Karpas-422 (cell line): ENCODE measurements at regions not wholly inside any gene's neighbourhood (a gene's known extent, or its start where the extent isn't known, plus 50 kb on each side); places are given as distances from the start of the nearest gene placed in this dataset.

ENCODE experiments used
- DNase-seq: peaks from one replicate; pipeline ENCODE4 v3.0.0-alpha.2; 2015
- H2AFZ ChIP-seq: fragments of 200-600 bp; sonication (generic); 2 replicates; pipeline ENCODE4 v1.6.1; 2014; ENCODE audit warnings: antibody characterized with exemption, low read length, mixed read lengths
- H3K27ac ChIP-seq: fragments of 200-600 bp; sonication (generic); 2 replicates; pipeline ENCODE4 v1.5.1; 2014; ENCODE audit warnings: mild to moderate bottlenecking, low read length, moderate library complexity
- H3K27me3 ChIP-seq: fragments of 200-600 bp; sonication (generic); 2 replicates; pipeline ENCODE4 v1.6.1; 2014; ENCODE audit warnings: low read length, mixed read lengths
- H3K36me3 ChIP-seq: fragments of 200-600 bp; sonication (generic); 2 replicates; pipeline ENCODE4 v1.6.1; 2014; ENCODE audit warnings: low read length, mixed read lengths; ENCODE audit not compliant: insufficient read depth
- H3K4me1 ChIP-seq: fragments of 200-600 bp; sonication (generic); 2 replicates; pipeline ENCODE4 v1.6.1; 2014; ENCODE audit warnings: mild to moderate bottlenecking, low read length, mixed read lengths
- H3K4me2 ChIP-seq: fragments of 200-600 bp; sonication (generic); 2 replicates; pipeline ENCODE4 v1.6.1; 2014; ENCODE audit warnings: low read length, low read depth, mild to moderate bottlenecking; ENCODE audit not compliant: poor library complexity, severe bottlenecking
- H3K4me3 ChIP-seq: fragments of 200-600 bp; sonication (generic); 2 replicates; pipeline ENCODE4 v1.5.1; 2014; ENCODE audit warnings: mild to moderate bottlenecking, antibody characterized with exemption, low read length, mixed read lengths
- H3K79me2 ChIP-seq: fragments of 200-600 bp; sonication (generic); 2 replicates; pipeline ENCODE4 v1.6.1; 2014; ENCODE audit warnings: mild to moderate bottlenecking, low read length, mixed read lengths
- H3K9ac ChIP-seq: fragments of 200-600 bp; sonication (generic); 2 replicates; pipeline ENCODE4 v1.6.0; 2014; ENCODE audit warnings: low read length
- H3K9me2 ChIP-seq: fragments of 200-600 bp; sonication (generic), shearing (Covaris generic); replicated peaks from 2 replicates; pipeline ENCODE4 v1.6.0; 2014; ENCODE audit warnings: mild to moderate bottlenecking, low read length, moderate library complexity; ENCODE audit not compliant: insufficient read depth
- H3K9me3 ChIP-seq: fragments of 300-700, 200-600 bp; sonication (generic); 2 replicates; pipeline ENCODE4 v1.6.1; 2014; ENCODE audit warnings: low read length, mixed read lengths
- H4K20me1 ChIP-seq: fragments of 200-600 bp; sonication (generic); 2 replicates; pipeline ENCODE4 v1.6.1; 2014; ENCODE audit warnings: mild to moderate bottlenecking, antibody characterized with exemption, low read length, low read depth; ENCODE audit not compliant: insufficient read depth

GRCh38 chr7:131174855-131175254, 152.8 kb upstream of the MKLN1 start:
- no peaks in the 10 kb centered on the region for H3K27me3 ChIP-seq
- no peak overlapping the region for H3K9ac ChIP-seq
- no peaks in the 10 kb centered on the region for H3K9me2 ChIP-seq
- no peaks in the 10 kb centered on the region for H4K20me1 ChIP-seq
- H3K27ac ChIP-seq: no peak overlapping the region
- H2AFZ ChIP-seq: no peak overlapping the region
- no peaks in the 10 kb centered on the region for H3K79me2 ChIP-seq
- H3K4me1 ChIP-seq: no peaks in the 10 kb centered on the region
- no peak overlapping the region for H3K4me3 ChIP-seq
- H3K36me3 ChIP-seq: no peaks in the 10 kb centered on the region
- DNase-seq: no peak
- no peak overlapping the region for H3K4me2 ChIP-seq
- H3K9me3 ChIP-seq: no peaks in the 10 kb centered on the region

DNA sequence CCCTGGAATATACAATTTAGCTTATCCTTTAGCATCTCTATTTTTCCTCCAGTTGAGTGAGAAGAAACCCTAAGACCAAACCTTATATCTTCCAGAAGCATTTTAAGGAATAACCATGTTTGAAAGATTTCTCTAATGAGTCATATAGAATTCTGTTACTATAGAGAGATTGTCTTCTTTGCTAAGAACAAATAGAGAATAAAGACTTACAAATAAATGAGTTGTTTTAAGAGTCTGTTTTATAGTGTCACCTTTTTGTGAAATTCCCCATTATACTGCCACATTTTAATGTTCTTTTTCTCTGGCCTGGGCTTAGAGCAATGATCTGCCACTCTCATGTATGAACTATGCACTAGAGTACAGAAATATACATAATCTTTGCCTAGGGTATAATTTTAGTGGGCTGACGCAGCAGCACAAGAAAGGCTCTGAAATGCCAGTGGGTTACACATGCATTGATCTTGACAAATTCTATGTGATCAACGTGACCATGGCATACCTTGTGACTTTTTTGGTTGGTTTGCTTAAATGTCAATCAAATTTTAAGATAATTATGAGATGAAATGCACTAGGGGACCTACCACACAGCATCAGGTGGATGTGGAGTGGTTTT, 145.1 kb upstream of the MKLN1 start:
- Histone ChIP-seq H3K9me2 (no peaks in the 10 kb centered on the region), H4K20me1 (no peaks in the 10 kb centered on the region), H3K9me3 (no peaks in the 10 kb centered on the region), H3K9ac (no peak overlapping the region), H2AFZ (no peak overlapping the region), H3K27ac (no peak overlapping the region), H3K27me3 (no peaks in the 10 kb centered on the region), H3K4me1 (peaks cover 7% of the 10 kb centered on the region), H3K79me2 (no peaks in the 10 kb centered on the region), H3K4me3 (no peak overlapping the region), H3K4me2 (no peak overlapping the region), H3K36me3 (no peaks in the 10 kb centered on the region)
- no peak for DNase-seq

DNA sequence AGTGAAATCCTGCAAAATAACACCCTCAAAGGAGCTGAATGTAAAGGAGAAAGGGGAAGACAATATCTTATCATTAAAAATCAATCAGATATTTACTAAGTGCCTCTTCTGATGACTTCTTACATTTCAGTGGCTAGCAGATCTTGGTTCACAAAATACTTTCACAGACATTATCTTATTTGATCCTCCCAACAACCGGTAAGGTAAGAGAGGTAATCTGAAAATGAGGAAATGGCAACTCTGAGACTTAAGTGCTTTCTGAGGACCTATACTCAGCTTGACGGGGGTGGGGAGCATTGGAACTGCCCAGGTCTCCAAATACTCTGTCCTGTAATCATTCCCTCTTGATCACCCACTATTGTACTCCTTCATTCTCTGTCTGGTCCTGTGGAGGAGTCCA, 144.6 kb upstream of the MKLN1 start:
- Histone ChIP-seq H2AFZ (no peak overlapping the region), H3K27ac (no peak overlapping the region), H3K27me3 (no peaks in the 10 kb centered on the region), H3K4me2 (no peak overlapping the region), H3K9ac (no peak overlapping the region), H4K20me1 (no peaks in the 10 kb centered on the region), H3K9me2 (no peaks in the 10 kb centered on the region), H3K36me3 (no peaks in the 10 kb centered on the region), H3K9me3 (no peaks in the 10 kb centered on the region), H3K79me2 (no peaks in the 10 kb centered on the region), H3K4me3 (no peak overlapping the region), H3K4me1 (peaks cover 7% of the 10 kb centered on the region)
- DNase-seq: no peak

DNA sequence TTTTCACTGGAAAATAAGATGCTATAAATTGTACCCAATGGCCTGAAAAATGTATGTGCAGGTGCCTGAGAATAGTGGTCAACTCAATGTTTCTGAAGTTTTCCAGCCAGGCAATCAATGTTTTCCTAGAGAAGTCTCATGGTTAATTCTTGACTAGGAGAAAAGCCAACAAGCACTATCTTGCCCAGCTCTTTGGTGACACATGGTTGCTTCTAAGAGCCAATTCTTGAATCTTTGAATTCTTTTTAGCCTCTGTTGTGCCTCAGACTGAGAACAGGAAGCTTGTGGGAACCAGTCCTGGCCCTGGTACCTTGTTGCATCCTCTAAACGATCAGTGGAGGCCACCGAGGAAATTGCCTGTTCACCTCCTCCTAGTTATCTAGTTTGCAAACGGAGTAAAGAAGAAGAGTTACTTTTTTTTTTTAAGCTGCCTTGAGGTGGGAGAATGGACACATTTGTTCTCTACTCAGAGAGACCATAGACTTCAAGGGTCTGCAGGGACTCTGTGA, 144.0 kb upstream of the MKLN1 start:
- Histone ChIP-seq H3K4me3 (no peak overlapping the region), H3K27ac (no peak overlapping the region), H3K79me2 (no peaks in the 10 kb centered on the region), H3K4me1 (peaks cover 7% of the 10 kb centered on the region), H3K4me2 (no peak overlapping the region), H2AFZ (no peak overlapping the region), H3K9me3 (no peaks in the 10 kb centered on the region), H3K27me3 (no peaks in the 10 kb centered on the region), H3K9me2 (no peaks in the 10 kb centered on the region), H3K9ac (no peak overlapping the region), H4K20me1 (no peaks in the 10 kb centered on the region), H3K36me3 (no peaks in the 10 kb centered on the region)
- no peak for DNase-seq

DNA sequence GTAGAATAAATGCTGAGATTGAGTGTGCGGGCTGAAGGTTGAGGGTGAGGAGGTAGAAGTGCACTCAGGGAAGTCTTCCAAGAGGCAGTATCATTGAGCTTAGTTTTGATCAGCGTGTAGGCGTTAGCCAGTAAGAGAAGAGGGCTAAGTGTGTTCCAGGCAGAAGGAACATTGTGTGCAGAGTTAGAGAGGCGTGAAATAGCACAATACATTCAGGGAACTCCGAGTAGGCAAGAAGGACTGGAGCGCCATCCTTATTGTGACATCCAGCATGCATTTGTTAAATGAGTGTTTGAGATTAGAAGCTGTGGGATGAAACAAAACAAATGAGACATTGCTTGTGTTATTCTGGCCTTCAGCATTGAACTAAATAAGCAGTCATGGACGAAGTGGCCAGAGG, 140.9 kb upstream of the MKLN1 start:
- peaks cover 7% of the 10 kb centered on the region for H3K4me1 ChIP-seq
- H3K4me3 ChIP-seq: no peak overlapping the region
- no peak overlapping the region for H3K27ac ChIP-seq
- no peak overlapping the region for H3K9ac ChIP-seq
- no peak overlapping the region for H3K4me2 ChIP-seq
- no peaks in the 10 kb centered on the region for H3K9me2 ChIP-seq
- H3K9me3 ChIP-seq: no peaks in the 10 kb centered on the region
- DNase-seq: no peak
- H2AFZ ChIP-seq: no peak overlapping the region
- no peaks in the 10 kb centered on the region for H3K36me3 ChIP-seq
- H3K27me3 ChIP-seq: no peaks in the 10 kb centered on the region
- no peaks in the 10 kb centered on the region for H4K20me1 ChIP-seq
- no peaks in the 10 kb centered on the region for H3K79me2 ChIP-seq

GRCh38 chr7:131188367-131189339, 139.0 kb upstream of the MKLN1 start:
- Histone ChIP-seq H3K36me3 (no peaks in the 10 kb centered on the region), H3K4me1 (no peaks in the 10 kb centered on the region), H2AFZ (no peak overlapping the region), H3K79me2 (no peaks in the 10 kb centered on the region), H3K9me2 (no peaks in the 10 kb centered on the region), H3K27ac (no peak overlapping the region), H4K20me1 (no peaks in the 10 kb centered on the region), H3K9ac (no peak overlapping the region), H3K4me3 (no peak overlapping the region), H3K9me3 (no peaks in the 10 kb centered on the region), H3K4me2 (no peak overlapping the region), H3K27me3 (no peaks in the 10 kb centered on the region)
- DNase-seq: no peak

GRCh38 chr7:131189488-131189887, 138.2 kb upstream of the MKLN1 start:
- H3K36me3 ChIP-seq: no peaks in the 10 kb centered on the region
- H4K20me1 ChIP-seq: no peaks in the 10 kb centered on the region
- no peak overlapping the region for H2AFZ ChIP-seq
- no peaks in the 10 kb centered on the region for H3K9me3 ChIP-seq
- H3K4me1 ChIP-seq: no peaks in the 10 kb centered on the region
- no peak overlapping the region for H3K4me3 ChIP-seq
- no peaks in the 10 kb centered on the region for H3K9me2 ChIP-seq
- no peaks in the 10 kb centered on the region for H3K27me3 ChIP-seq
- DNase-seq: no peak
- no peaks in the 10 kb centered on the region for H3K79me2 ChIP-seq
- no peak overlapping the region for H3K4me2 ChIP-seq
- H3K27ac ChIP-seq: no peak overlapping the region
- H3K9ac ChIP-seq: no peak overlapping the region

DNA sequence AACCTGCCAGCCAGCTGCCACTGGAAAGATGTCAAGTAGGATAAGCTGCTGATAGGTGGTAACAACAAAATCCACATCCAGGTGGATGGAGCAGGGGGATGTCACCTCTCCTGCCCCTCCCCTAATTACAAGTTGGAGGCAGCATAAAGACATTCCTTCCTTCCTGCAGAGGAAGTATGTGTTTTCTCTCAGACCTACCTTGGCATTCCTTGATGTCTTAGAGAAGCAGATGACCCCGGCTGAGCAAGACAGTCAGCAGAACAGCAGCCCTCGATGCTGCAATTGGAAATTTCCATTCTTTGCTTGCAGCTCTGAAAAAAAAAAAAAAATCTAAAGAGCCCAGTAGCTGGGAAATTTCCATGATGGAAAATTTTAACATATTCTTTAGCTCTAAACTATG, 137.5 kb upstream of the MKLN1 start:
- Histone ChIP-seq H3K9me2 (no peaks in the 10 kb centered on the region), H2AFZ (no peak overlapping the region), H4K20me1 (no peaks in the 10 kb centered on the region), H3K4me1 (no peaks in the 10 kb centered on the region), H3K9ac (no peak overlapping the region), H3K4me3 (no peak overlapping the region), H3K4me2 (no peak overlapping the region), H3K9me3 (no peaks in the 10 kb centered on the region), H3K27ac (no peak overlapping the region), H3K27me3 (no peaks in the 10 kb centered on the region), H3K79me2 (no peaks in the 10 kb centered on the region), H3K36me3 (no peaks in the 10 kb centered on the region)
- DNase-seq: no peak
